ENCODE measurements at regions not wholly inside any gene's neighbourhood (a gene's known extent, or its start where the extent isn't known, plus 50 kb on each side); places are given as distances from the start of the nearest gene placed in this dataset.
A peak's percentile ranks its signal among the peaks of the same experiment; 100 is the strongest.

DNA sequence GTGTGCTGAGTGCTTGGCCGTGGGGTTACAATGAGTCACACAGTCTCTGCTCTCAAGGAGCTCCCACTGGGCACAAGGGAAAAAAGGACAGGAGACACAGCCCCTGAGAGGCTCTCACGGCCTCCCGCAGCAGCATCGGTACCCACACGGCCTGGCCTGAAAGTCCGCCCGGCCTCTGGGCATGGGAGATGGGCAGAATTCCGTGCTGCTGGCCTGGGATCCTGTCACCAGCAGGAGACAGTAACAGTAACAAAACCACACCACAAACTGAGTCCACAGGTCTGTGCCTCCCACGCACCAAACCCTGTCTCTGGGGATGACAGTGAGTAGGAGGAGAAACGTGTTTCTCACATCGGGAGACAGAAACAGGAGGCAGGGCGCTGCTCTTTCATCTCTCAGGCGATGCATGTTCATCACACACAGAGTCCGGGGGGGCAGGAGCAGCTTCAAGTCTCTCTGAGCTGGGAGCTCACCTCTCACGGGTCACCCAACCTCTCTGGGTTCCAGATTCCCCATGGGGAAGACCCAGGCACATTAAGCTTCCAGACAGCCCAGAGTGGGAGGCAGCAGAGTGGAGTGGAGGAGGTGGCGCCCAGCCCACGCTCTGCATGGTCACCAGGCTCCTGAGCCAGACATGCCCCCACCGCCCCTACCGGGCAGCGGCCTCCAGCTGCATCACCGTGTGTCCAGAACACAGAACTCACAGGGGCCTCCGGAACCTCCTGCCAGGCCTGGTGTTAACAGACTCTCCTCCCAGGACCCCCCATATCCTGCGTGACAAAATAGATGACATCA, 124.7 kb upstream of the VSTM2B start:
- DNase-seq, result peak in 1 of 2 experiments; percentile 3

DNA sequence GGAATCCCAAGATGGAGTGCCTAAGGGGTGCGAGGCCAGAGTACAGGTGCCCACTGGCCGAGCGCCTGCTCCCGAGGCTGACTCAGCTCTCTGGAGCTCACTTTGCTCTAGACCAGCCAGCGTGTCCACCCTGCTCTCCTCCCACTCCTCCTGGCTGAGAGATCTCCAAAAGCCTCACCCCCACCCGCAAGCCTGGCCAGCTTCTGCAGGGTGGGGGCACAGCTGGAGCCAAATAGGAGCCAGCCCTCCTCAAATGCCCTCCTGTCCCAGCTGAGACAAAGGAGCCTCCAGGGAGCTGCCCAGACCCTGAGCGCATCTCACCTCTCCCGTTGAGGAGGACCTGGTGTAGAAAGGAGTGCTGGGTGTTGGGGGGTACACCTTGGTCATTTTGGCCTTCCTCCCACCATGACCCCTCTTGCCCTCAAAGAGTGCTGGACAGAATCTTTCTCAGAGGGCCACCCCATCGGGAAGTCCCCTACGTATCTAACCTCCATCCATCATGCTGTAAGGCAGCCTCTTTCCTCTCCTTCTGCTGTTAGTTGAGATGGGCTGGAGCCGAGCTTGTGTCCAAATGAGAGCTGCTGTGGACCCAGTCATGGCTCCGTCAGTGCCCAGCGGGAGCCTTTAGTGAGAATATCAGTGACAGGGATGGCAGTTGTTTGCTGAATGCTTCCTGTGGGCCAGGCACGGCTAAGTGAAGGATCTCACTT, 123.9 kb upstream of the VSTM2B start:
- no peak for DNase-seq

DNA sequence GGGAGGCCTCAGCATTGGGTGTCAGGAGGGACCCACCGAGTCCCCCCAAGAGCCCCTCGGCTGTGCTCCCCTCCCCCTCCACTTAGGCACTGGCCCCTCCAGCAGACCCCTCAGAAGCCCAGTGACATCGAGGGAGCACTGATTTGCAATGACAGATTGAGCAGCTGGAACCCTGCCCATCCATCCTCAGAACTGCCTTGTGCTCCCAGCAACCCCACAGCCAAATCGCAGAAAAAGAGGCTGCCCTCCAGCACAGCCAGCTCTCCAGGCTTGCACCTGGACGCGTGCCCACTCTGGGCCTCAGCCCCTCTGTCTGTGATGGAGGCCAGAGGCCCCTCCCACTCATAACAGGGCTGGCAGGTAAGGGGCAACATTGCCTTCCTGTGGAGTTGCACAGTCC, 123.2 kb upstream of the VSTM2B start:
- no peak for DNase-seq

DNA sequence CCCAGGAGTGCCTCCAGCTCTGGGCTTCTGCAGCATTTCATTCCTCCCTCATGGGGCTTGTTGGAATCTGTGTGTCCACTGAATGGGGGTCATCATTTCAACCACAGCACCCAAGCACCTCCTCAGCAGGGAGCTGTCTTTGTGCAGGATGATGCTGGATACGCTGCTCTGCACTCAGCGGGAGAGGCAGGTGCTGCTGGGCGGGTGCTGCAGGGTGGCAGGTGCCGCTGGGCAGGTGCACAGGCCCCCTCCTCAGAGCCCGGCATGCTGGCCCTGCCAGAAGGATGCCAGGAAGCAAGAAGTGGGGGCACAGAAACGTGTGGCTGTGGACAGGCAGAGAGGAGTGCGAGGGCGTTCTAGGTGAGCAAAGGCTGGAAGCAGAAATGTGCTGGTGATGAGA, 121.8 kb upstream of the VSTM2B start:
- no peak for DNase-seq

DNA sequence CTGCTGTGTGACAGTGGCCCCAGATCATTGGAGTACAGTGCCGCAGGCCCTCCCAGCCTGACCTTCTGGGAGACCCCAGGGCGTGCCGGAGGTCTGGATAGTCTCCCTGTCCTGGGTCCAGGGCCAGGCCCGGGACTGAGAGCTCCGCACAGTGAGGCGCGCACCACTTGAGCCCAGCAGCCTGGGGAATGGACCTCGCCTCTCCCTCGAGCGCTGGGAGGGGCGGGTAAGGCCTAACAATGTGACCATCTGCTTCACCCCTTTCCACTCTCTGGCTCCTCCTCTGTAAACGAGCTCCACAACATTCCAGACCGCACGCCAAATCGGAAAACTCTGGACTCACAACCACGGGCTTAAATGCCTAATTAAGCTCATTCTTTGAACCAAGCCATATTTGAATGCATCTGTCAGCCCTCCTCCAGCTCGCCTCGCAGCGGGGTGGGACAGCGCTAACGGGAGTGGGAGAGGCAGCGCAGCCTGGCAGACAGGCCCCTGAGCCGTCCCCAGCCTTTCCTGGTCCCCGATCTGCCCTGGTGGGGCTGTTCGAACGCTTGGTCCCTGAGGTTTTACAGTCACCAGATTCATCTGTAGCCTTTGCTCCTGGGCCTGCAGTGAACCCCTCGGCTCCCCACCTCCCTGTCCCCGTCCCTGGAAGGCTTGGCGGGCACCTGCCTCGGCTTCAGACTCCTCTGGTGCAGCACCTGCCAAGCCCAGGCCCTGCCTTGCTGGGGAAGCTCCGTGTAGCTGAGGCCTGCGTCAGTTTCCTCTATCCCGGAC, 120.7 kb upstream of the VSTM2B start:
- DNase-seq, result no peak

DNA sequence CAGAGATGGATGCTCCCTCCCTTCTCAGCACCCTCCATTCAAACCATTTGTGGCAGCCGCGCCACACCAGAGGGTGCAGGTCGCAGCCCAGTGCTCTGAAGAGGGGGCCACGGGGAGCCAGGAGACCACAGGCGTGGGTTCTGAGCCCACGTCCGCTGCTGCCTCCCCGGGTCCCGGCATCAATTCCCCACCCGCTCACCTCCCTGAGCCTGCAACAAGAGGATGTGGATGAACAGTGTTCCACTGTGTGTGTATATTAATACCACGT, 120.1 kb upstream of the VSTM2B start:
- DNase-seq, result no peak

DNA sequence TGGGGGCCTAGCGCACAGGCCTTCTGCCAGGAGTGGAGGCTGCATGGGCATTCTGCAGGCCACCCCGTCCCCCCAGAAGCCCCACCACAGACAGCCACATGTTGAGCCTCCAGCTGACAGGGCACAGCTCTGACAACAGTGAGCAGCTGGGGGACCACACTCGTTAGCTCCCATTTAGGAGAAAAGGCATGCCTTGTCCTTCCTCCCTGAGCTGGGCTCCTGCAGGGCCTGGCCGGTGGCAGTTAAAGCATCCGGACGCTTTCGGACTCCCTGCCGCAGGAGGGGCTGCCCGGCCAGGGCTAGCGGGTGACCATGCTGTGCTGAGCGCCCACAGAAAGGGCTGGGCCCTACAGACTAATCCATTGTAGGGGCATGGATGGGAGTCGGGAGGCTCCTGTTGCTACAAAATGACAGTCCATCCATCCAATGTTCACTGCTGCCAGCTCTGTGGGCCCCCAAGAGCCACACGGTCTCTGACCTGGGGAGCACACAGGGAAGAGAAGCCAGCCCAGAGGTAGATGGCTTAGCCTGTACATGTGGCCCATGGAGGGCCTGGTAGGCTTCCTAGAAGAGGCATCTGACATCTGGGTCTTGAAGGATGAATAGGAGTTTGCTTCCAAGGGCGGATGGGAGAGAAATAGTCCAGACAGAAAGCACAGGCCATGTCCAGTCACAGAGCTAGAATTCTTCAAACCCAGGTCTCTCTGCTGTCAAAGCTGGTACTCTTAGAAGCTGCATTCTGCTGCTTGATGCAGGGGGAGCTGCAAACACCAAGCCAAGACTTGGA, 116.5 kb upstream of the VSTM2B start:
- DNase-seq, result no peak

DNA sequence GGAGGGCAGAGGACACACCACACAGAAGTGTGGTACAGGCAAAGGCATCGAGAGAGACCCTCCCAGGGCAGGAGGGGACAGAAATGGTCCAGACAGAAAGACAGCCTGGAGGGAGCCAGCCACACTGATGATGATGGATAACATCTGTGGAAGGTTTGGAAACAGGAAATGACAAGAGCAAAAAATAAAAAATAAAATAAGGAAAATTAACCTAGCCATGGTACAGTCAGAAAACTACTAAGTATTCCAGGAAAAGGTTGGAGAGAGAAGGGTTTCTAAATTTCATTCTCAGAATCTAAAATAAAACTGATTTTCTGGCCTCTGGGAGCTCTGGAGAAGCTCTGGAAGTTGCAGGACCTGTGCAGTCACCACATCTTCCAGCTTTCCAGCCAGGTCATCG, 115.2 kb upstream of the VSTM2B start:
- no peak for DNase-seq

DNA sequence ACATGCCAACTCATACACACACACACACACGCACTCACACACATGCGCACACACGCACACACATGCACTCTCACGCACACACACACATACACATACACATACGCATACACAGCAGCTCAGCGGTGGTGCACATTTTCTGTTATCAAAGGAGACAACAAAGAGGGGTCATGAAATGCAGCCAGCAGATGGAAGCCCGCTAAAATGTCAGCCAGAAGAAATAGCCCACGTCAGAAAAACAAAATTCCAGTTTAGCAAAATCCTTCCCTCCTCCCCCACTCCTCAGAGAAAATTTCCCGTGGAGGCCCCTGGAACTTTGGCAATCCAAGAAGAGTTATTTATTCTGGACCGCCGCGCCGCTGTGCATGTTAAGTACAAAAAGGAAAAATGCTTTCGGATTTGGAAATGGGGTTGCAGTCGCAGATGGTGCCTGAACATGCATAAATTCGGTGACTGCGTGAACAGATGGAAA, 114.6 kb upstream of the VSTM2B start:
- no peak for DNase-seq

DNA sequence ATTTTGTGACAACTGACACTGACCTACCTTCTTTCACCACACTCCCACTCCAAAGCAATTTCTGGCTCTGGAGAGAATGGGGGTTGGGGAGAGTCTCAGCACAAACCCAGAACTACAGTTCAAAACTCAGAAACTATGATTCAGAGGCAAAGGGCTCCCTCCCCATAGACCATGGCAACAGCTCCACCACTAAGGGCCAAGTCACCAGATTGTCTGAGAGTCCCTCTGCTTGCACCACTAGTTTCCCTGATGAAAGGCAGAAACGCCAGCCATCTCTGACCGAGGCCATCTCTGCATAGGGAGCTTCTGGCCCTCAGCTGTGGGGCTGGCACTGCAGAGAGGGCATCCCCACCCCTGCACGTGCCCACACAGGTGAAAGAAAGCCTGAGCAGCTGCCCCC, 112.4 kb upstream of the VSTM2B start:
- no peak for DNase-seq

DNA sequence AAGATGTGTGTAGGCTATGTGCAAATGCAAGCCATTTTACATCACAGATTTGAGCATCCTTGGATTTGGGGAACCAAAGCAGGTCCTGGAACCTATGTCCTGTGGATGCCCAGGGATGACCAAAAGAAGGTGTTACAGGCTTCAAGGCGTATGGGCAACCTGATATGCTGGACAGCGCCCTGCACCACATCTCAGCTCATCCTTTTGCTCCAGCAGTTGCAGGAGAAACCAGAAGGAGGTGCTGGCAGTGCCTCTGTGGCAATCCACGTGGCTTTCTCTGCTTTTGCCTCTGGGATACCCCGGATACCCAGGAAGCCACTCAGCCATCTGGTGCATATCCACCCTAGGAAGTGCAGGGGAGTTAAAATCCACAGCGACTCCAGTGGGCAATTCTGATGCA, 110.3 kb upstream of the VSTM2B start:
- no peak for DNase-seq

DNA sequence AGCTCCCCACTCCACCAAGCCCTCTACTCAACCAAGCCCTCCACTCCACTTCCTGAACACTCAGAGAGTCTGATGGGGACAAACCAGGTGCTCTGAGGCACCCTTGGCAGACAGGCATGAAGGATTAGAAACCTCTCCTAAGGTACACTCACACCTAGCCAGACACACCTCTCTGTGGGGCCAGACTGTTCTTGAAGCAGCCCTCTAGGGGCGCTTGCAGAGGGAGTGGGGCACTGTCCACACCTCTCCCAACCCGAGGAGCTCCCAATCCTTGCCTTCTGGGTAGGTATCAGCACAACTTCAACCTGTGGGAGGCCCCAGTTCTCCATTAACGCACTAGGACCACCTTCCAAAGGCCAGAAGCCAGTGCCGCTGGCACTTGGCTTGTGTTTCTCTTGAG, 108.7 kb upstream of the VSTM2B start:
- no peak for DNase-seq

DNA sequence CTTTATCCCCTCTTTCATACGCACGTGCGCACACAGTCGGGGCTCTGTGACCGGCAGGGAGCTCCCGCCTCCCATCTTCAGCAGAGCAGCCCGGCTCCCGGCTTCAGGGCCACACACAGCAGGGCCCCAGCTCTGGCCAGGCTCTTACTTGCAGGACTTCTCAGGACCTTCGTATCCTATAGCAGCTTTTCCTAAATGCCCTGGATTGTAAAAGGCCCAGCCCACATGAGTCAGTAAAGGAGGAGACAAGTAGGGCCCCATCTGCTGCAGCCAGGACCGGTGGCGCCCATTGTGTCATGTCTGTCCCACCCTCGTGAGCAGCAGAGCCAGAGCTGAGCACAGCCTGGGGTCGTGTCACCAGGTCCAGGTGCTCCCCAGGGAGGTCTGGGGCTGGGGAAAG, 107.6 kb upstream of the VSTM2B start:
- no peak for DNase-seq

DNA sequence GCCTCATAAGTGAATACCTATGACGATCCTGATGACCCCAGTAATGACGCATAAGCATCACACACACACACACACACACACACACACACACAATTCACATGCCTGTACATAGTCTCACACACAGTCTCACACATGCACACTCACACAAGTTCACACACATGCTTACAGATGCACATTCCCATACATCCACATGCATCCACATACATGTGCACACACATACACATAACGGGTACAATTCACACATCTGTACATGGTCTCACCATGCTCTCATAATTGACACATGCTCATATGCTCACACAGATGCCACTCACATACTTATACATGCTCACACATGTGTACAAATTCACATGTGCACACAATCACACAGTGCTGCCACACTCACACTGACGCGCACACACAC, 105.7 kb upstream of the VSTM2B start:
- DNase-seq, result no peak

DNA sequence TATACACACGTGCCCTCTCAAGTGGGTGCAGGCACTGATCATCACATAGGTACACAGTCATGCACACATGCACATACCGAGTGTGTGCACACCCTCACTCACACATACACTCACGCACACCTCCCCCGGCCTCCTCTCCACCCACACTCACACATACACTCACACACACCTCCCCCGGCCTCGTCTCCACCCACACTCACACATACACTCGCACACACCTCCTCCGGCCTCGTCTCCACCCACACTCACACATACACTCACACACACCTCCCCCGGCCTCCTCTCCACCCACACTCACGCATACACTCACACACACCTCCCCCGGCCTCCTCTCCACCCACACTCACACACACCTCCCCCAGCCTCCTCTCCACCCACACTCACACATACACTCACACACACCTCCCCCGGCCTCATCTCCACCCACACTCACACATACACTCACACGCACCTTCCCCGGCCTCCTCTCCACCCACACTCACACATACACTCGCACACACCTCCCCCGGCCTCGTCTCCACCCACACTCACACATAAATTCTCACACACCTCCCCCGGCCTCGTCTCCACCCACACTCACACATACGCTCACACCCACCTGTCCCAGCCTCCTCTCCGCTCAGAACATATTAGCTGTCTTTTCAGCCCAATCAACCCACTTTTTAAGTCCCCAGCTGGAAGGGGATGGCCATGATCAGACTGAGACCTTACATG, 105.2 kb upstream of the VSTM2B start:
- no peak for DNase-seq

DNA sequence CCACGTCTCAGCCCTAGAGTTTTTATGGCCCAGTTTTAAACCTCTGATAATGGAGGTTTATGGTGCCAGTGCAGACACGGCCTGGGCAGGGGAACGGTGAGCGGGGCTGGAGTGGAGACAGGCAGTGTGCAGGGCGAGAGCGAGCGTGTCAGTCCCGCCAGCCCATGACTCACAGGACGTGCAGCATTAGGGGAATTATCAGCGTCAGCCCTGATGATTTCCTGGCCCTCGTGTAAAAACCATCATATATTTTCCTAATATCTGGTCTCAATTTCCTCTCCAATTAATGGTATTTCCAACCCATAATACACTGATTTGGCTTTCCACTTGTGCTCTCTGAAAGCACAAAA, 104.6 kb upstream of the VSTM2B start:
- no peak for DNase-seq

DNA sequence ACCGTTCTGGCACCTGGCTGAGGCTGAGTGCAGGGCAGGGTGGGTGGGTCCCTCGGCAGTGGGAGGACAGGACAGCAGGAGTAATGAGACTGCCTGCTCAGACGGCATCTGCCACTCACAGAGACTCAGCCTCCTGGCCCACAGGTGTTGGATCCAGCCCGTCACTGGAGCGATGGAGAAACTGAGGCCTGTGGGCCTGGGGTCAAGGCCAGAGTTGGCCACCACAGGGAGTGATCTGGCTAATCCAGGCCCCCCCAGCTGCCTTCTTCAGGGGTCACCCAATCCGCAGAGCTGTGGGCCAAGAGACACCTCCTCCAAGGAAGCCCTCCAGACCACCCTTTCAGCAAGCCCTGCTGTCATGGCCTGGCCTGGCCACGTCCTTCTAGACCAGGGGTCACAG, 103.7 kb upstream of the VSTM2B start:
- no peak for DNase-seq

DNA sequence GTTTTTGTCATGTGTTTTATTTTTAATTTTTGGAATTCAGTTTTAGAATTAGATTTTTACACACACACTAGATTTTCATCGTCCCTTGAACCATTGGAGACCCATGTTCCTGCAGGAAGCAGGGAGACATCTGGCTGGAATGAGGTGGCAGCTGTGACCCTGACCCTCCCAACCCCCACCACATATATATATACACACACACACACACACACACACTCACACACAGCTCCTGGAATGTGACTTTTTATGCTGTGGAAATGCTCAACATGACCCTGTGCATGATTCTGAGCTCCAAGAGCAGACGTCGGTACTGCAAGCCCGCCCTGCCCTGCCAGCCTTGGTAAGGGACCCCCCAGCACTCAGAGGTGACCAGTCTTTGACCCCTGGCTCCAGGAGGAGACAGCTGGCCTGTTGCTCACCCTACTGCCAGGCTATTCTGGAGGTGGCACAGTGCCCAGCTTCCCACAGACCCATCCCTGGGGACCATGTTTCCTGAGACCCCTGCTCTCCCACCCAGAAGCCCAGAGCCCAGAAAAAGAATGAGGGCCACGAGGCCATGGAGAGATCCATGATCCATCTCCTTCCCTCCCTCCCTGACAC, 103.2 kb upstream of the VSTM2B start:
- no peak for DNase-seq

DNA sequence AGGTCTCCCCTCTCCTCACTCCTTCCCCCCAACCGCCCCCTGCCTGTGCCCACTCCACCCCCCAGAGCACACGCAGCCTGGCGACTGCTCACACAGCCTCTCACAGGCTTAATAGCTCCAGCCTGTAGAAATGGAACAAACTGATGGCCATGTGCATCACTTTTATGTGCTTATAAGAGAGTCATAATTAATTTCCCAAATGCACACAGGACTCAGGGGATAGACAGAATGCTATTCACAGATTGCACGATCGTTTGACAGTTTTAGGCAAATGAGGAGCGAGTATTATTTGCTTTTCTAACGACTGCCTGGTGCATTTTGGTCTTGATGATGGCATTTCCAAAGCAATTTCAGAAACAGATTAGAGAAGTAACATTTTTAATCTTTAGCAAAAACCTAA, 97.7 kb upstream of the VSTM2B start:
- no peak for DNase-seq

DNA sequence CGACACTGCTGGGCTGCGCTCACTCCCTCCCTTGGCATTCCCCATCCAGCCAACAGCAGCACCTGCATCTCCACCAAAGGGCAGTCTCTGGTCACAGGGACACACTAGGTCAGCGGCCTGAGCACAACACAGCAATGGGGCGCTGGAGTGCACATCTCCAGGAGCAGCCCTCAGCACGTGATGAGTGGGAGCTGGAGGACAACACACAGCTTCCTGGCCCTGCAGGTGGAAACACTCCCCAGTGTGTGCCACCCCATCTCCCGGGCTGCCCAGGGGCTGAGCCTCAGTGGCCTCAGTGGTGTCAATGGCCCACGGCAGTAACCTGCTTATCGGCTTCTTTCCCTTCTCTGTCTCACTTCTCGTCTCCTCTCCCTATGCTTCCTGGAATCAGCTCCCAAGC, 96.8 kb upstream of the VSTM2B start:
- no peak for DNase-seq

DNA sequence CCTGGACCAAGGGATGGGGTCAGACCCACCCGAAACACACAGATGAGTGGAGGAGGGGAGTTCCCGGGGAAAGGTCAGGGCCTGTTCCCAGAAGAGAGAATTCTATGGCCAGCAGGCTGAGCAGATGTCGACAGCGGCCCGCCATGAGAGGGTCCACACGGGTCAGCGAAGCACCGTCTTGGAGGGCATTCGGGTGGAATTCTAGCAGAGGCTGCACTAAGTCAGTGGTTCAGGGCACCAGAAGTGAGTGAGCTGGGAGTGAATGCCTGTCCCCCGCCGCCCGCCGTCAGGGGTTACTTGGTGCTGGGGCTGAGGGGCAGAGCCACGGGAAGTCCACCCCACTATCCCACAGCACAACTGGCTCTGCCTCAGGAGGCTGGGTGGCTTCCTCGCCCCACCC, 96.2 kb upstream of the VSTM2B start:
- DNase-seq, result no peak

DNA sequence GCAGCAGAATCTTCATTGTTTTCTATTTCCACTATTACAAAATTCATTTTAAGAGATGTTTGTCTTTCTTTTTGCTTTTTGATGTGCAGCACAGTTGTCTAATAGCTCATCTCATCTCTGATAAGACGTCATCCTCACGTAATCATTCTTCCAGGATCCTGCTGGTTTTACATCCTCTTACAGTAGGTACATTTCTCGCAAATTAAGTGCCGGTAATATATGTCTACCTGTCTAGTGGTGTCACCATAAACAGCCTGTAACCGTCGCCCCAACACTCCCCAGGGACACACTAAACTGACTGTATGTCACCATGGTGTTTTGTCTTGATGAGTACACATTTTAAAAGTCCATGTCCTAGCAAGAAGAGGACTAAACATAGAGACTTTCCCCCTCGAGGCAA, 94.5 kb upstream of the VSTM2B start:
- no peak for DNase-seq
